Stimulated activated effector memory CD8-positive, alpha-beta T cell treated with anti-CD3 and anti-CD28 coated beads, Interleukin-12 subunit alpha, Interleukin-12 subunit beta, amount 100 ng/mL, for 72 hours (primary cell): ENCODE measurements at regions not wholly inside any gene's neighbourhood (a gene's known extent, or its start where the extent isn't known, plus 50 kb on each side); places are given as distances from the start of the nearest gene placed in this dataset.

Source experiments
- ATAC-seq: fragments of 150-1000 bp; cut with Tn5 transposase; 2 replicates; pipeline ENCODE4 v1.10.0; 2021
- DNase-seq, 2 donors: peaks; one replicate each; pipeline ENCODE4 v3.0.0; 2021 to 2022; ENCODE audit warnings: low spot score in 2 of 2
- H3K27ac Mint-ChIP-seq: one replicate; pipeline ENCODE4 v1.8.0; 2022; ENCODE audit warnings: mild to moderate bottlenecking, mixed read lengths
- H3K36me3 Mint-ChIP-seq: one replicate; pipeline ENCODE4 v1.8.0; 2022; ENCODE audit warnings: mild to moderate bottlenecking, mixed read lengths
- H3K4me1 Mint-ChIP-seq: one replicate; pipeline ENCODE4 v1.8.0; 2022; ENCODE audit warnings: mixed read lengths
- H3K4me3 Mint-ChIP-seq: one replicate; pipeline ENCODE4 v1.8.0; 2022; ENCODE audit warnings: mild to moderate bottlenecking, mixed read lengths
- H3K9me3 Mint-ChIP-seq: one replicate; pipeline ENCODE4 v1.8.0; 2022; ENCODE audit warnings: mixed read lengths

GRCh38 chr1:65049941-65050713 lies 83.8 kb upstream of the JAK1 start:
- H3K4me3 Mint-ChIP-seq, result peak overlapping the region; percentile 20
- DNase-seq (no peak), ATAC-seq (peak; percentile 28)
- H3K36me3 Mint-ChIP-seq, result peaks cover 6% of the 10 kb centered on the region
- H3K4me1 Mint-ChIP-seq, result peaks cover 30% of the 10 kb centered on the region
- H3K27ac Mint-ChIP-seq, result peak overlapping the region; percentile 70
- no peaks in the 10 kb centered on the region for H3K9me3 Mint-ChIP-seq

DNA sequence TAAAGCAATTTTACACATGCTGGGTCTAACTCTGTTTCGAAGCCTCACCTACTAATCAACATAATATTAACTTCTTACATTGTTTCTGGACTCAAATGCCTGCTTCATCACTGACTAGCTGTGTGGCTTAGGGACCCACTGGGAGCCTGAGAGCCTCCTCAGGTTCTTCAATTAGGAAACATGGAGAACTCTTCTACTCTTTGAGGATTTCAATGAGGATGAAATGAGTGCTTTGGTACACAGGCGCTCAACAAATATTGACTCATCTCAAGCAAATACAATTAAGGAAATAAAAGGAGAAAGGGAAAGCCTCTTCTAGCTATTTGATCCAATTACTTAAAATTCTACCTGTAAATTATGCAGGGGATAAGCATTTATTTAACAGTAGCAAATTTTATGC lies 84.4 kb upstream of the JAK1 start:
- Mint-ChIP-seq H3K9me3 (no peaks in the 10 kb centered on the region), H3K36me3 (peaks cover 7% of the 10 kb centered on the region), H3K27ac (no peak overlapping the region), H3K4me1 (peaks cover 24% of the 10 kb centered on the region), H3K4me3 (no peak overlapping the region)
- ATAC-seq (no peak), DNase-seq (no peak)

DNA sequence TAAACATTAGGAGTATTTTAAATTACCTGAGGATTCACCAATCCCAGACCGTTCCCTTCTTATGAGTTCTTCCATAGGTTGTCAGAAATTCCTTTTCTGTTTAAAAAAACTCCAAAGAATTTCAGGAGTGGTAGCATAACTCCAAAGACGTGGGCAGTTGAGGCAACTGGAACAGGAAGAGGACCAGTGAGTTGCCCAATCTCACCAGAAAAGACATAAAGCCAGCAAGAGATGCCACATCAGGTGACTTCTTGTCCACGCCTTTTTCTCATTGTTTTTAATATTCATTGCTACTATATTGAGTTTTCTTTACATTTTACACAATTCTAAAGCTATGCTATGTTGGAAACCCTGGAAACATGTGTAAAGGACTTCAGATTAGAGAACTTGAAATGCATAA lies 88.1 kb upstream of the JAK1 start:
- ATAC-seq (no peak), DNase-seq (no peak)
- peaks cover 25% of the 10 kb centered on the region for H3K4me1 Mint-ChIP-seq
- no peak overlapping the region for H3K4me3 Mint-ChIP-seq
- peaks cover 26% of the 10 kb centered on the region for H3K36me3 Mint-ChIP-seq
- no peaks in the 10 kb centered on the region for H3K9me3 Mint-ChIP-seq
- H3K27ac Mint-ChIP-seq, result no peak overlapping the region

GRCh38 chr1:65055747-65056146 lies 89.4 kb upstream of the JAK1 start:
- ATAC-seq, result no peak
- peaks cover 26% of the 10 kb centered on the region for H3K36me3 Mint-ChIP-seq
- H3K27ac Mint-ChIP-seq, result peak overlapping the region; percentile 3

DNA sequence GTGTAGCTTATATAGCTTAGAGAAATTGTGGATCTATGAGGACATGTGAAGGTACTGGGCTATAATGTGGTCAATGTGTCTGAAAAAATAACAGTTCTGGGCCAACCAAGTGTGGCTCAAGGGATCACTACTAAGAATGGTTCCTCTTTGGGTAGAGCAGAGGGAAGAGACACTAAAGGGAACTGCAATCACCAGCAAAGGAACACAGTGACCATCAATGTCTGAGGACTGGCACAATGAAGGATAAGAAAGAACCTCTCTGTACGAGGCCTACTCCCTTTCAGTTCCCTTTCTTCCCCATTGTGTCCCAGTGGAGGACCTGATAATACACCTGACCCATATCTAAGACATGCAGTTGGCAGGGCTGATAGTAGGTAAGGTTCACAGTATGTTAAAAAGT lies 89.9 kb upstream of the JAK1 start:
- Mint-ChIP-seq H3K4me1 (peaks cover 20% of the 10 kb centered on the region), H3K36me3 (peaks cover 26% of the 10 kb centered on the region), H3K27ac (peak overlapping the region; percentile 3), H3K4me3 (no peak overlapping the region), H3K9me3 (no peaks in the 10 kb centered on the region)
- DNase-seq (no peak), ATAC-seq (no peak)

More at GRCh38 chr1:65055747-65056146, 89.4 kb upstream of the JAK1 start:
- H3K9me3 Mint-ChIP-seq, result no peaks in the 10 kb centered on the region
- H3K4me3 Mint-ChIP-seq, result no peak overlapping the region
- H3K4me1 Mint-ChIP-seq, result peaks cover 20% of the 10 kb centered on the region
- no peak for DNase-seq

- no peak overlapping the region for H3K27ac Mint-ChIP-seq
- H3K4me1 Mint-ChIP-seq, result peaks cover 20% of the 10 kb centered on the region
- H3K4me3 Mint-ChIP-seq, result no peak overlapping the region
- no peak for DNase-seq
- H3K36me3 Mint-ChIP-seq, result peaks cover 20% of the 10 kb centered on the region
- ATAC-seq, result no peak
- no peaks in the 10 kb centered on the region for H3K9me3 Mint-ChIP-seq
These were observed 90.5 kb upstream of the JAK1 start for GRCh38 chr1:65056866-65057265.

- Mint-ChIP-seq H3K4me1 (peaks cover 45% of the 10 kb centered on the region), H3K27ac (no peak overlapping the region), H3K4me3 (no peak overlapping the region), H3K9me3 (no peaks in the 10 kb centered on the region), H3K36me3 (peaks cover 20% of the 10 kb centered on the region)
- no peak for ATAC-seq
- DNase-seq, result no peak
These were observed 88.0 kb upstream of the AK4 start for GRCh38 chr1:65059930-65060538.

GRCh38 chr1:65062339-65062738 lies 85.7 kb upstream of the AK4 start:
- Mint-ChIP-seq H3K27ac (peak overlapping the region; percentile 18), H3K9me3 (no peaks in the 10 kb centered on the region), H3K4me3 (no peak overlapping the region), H3K36me3 (peaks cover 11% of the 10 kb centered on the region), H3K4me1 (peaks cover 58% of the 10 kb centered on the region)
- ATAC-seq (no peak), DNase-seq (no peak)

- DNase-seq (no peak), ATAC-seq (no peak)
- Mint-ChIP-seq H3K9me3 (no peaks in the 10 kb centered on the region), H3K27ac (peak overlapping the region; percentile 18), H3K4me3 (no peak overlapping the region), H3K36me3 (peaks cover 11% of the 10 kb centered on the region), H3K4me1 (peaks cover 56% of the 10 kb centered on the region)
These were observed 85.0 kb upstream of the AK4 start for GRCh38 chr1:65063025-65063424.

DNA sequence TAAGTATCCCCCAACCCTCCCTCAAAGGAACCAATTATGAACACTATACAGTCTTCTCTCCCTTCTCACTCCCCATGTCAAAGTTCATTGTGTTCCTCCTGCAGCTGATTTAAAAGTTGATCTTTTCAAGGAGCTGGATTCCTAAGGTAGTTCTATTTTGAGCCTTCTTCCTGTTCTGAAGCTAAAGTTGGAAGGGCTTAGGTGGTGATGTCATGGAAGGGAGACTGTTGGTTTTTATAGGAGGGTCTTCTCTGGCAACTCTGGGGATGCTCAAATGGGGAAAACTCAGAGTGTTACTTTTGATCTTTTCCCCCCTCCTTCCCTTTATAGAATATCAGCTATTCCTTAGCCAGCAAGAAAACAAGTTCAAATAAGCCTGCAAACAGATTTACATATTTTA lies 83.0 kb upstream of the AK4 start:
- peak overlapping the region; percentile 86 for H3K27ac Mint-ChIP-seq
- DNase-seq, result no peak
- peak overlapping the region; percentile 90 for H3K4me3 Mint-ChIP-seq
- peaks cover 18% of the 10 kb centered on the region for H3K36me3 Mint-ChIP-seq
- peaks cover 54% of the 10 kb centered on the region for H3K4me1 Mint-ChIP-seq
- H3K9me3 Mint-ChIP-seq, result no peaks in the 10 kb centered on the region
- ATAC-seq, result no peak

GRCh38 chr1:65065524-65066418 lies 82.2 kb upstream of the AK4 start:
- H3K36me3 Mint-ChIP-seq, result peaks cover 18% of the 10 kb centered on the region
- no peaks in the 10 kb centered on the region for H3K9me3 Mint-ChIP-seq
- peaks cover 51% of the 10 kb centered on the region for H3K4me1 Mint-ChIP-seq
- peak overlapping the region; percentile 86 for H3K27ac Mint-ChIP-seq
- H3K4me3 Mint-ChIP-seq, result peak overlapping the region; percentile 90
- ATAC-seq, result no peak
- no peak for DNase-seq

DNA sequence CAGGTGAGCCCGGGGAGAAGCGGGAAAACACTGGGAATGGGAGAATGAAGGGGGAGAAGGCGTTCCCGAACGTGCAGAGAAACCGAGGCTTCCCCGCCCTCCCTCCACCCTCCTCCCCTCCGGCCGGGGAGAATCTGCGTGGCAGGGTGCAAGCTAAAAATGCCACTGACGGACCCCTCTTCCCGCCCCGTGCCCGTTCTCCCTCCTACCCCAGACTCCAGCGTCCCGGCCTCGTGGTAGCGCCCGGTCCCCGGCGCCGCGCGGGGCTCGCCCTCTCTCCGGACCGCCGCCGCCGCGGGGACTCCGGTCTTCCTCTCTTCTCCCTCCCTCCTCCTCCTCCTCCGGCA lies 81.6 kb upstream of the AK4 start:
- H3K9me3 Mint-ChIP-seq, result no peaks in the 10 kb centered on the region

DNA sequence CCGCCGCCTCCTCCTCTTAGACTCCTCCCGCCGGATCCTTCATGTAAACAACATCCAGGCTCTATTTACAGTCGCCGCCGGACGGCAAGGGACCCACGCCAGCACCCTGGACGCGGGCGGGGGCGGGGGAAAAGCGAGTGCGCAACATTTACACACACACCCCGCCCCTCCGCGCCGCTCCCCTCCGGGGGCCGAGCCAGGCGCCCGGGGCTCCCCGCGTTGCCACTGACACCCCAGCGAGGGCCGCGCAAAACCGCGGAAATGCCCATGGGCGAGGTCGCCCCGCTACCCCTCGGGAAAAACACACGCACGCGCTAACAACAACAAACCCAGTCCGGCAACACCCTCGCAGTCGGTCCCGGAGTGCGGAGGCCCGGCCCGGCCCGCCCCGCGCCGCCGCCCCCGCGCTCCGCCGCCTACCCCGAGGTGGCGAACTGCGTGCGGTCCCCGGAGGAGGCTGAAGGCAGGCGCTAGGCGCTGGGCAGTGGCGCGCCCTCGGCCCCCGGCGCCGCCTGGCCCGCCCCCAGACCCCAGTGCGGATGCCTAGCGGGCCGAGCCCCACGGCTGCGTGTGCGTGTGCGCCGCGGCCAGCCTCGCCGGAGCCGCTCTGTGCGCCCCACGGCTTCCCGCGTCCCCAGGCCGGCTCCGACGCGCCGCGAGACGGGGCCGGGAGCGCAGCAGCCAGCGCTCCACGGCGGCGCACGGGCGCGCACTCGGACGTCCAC lies 81.1 kb upstream of the AK4 start:
- H3K36me3 Mint-ChIP-seq, result peaks cover 18% of the 10 kb centered on the region
- peak overlapping the region; percentile 90 for H3K4me3 Mint-ChIP-seq
- no peaks in the 10 kb centered on the region for H3K9me3 Mint-ChIP-seq
- ATAC-seq, result peak; percentile 79
- peak; percentile 60 to 89 for DNase-seq
- peaks cover 51% of the 10 kb centered on the region for H3K4me1 Mint-ChIP-seq
- H3K27ac Mint-ChIP-seq, result peak overlapping the region; percentile 92

More for the DNA sequence above, 81.6 kb upstream of the AK4 start:
- peak overlapping the region; percentile 86 for H3K27ac Mint-ChIP-seq
- peaks cover 18% of the 10 kb centered on the region for H3K36me3 Mint-ChIP-seq
- H3K4me3 Mint-ChIP-seq, result peak overlapping the region; percentile 90
- no peak for ATAC-seq
- DNase-seq, result no peak
- peaks cover 51% of the 10 kb centered on the region for H3K4me1 Mint-ChIP-seq

DNA sequence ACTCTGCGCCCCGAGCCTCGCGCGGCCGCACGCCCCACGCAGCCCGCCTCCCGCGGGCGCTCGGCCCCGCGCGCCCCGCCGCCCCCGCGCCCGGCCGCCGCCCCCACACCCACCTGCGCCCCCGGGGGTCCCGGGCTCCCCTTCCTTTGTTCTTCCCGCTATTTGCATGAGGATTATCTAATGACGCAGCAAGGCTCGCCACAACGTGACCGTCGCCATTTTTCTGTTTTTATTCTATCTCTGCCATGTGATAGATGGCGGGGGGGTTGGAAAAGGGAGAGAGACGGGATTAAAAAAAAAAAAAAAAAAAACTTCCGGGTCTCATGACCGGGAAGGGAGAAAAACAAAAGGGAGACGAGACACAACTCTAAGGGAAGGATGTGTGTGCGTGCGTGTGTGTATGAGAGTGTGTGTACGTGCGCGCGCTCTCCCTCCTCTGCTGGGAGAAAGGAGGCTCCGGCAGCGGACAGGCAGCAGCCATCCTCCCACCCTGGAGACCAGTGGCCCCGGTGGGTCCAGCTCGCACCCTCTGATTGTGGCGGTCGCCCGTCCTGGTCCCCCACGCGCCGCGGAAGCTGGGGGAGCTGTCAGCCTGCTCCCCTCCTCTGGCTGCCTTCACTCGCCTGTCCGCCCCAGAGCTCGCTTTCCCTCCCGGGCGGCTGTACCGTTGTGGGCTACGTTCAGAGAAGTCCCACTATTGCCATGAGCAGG lies 80.4 kb upstream of the AK4 start:
- no peaks in the 10 kb centered on the region for H3K9me3 Mint-ChIP-seq
- H3K4me3 Mint-ChIP-seq, result peak overlapping the region; percentile 90
- H3K27ac Mint-ChIP-seq, result peak overlapping the region; percentile 92
- peaks cover 45% of the 10 kb centered on the region for H3K4me1 Mint-ChIP-seq
- H3K36me3 Mint-ChIP-seq, result peaks cover 18% of the 10 kb centered on the region
- peak; percentile 46 for ATAC-seq
- peak; percentile 29 to 74 for DNase-seq
